Endothelial cell of umbilical vein (primary cell): ENCODE measurements at regions not wholly inside any gene's neighbourhood (a gene's known extent, or its start where the extent isn't known, plus 50 kb on each side); places are given as distances from the start of the nearest gene placed in this dataset.

ENCODE experiments used
- BruUV-seq: library from RNA; stranded (reverse); fragments of 400-500 nt; replicated peaks from 2 replicates; lab custom pipeline; 2021; lab: Mats Ljungman, UMichigan
- CTCF ChIA-PET: fragments of 300-600, 350-600 bp; sonication (Branson Sonifier 250); formaldehyde crosslinking; loops from one replicate; lab custom pipeline; 2021; ENCODE audit warnings: antibody characterized with exemption, inconsistent platforms; lab: Charles Lee
- POLR2A ChIA-PET: fragments of 300-600, 350-600 bp; sonication (Branson Sonifier 250); formaldehyde crosslinking; loops from one replicate; lab custom pipeline; 2021; ENCODE audit warnings: antibody characterized with exemption, inconsistent platforms; lab: Charles Lee
- DNase-seq: peaks from one replicate; pipeline ENCODE4 v3.0.0-alpha.2; 2011; ENCODE audit warnings: low read depth, low spot score
- FAIRE-seq: peaks from 2 replicates; lab custom pipeline; 2011; peaks lifted over from hg19 to GRCh38; lab: Jason Lieb, UNC
- H2AFZ ChIP-seq: 2 replicates; pipeline ENCODE4 v1.6.0; 2012; ENCODE audit warnings: low read depth, low read length, control low read depth, inconsistent platforms
- H3K27ac ChIP-seq: 2 replicates; pipeline ENCODE4 v1.5.1; 2011; ENCODE audit warnings: low read depth, mild to moderate bottlenecking, control low read depth, low read length, moderate library complexity; ENCODE audit not compliant: insufficient read depth
- H3K27me3 ChIP-seq, 2 experiments: 2 replicates each; pipeline versions ENCODE4 v1.6.0 to v1.6.1; 2011; ENCODE audit warnings: low read length in 2 of 2, mixed read lengths in 1 of 2; ENCODE audit not compliant: control insufficient read depth in 2 of 2, insufficient read depth in 2 of 2
- H3K36me3 ChIP-seq, 2 experiments: 2 replicates in 1 of 2; 3 replicates in 1 of 2; pipeline ENCODE4 v1.5.1; 2011; ENCODE audit warnings: low read length in 2 of 2, mild to moderate bottlenecking in 1 of 2, moderate library complexity in 1 of 2; ENCODE audit not compliant: control insufficient read depth in 2 of 2, insufficient read depth in 2 of 2; ENCODE audit errors: extremely low read depth in 1 of 2
- H3K4me1 ChIP-seq: 3 replicates; pipeline ENCODE4 v1.5.1; 2011; ENCODE audit warnings: mild to moderate bottlenecking, low read length; ENCODE audit not compliant: control insufficient read depth, insufficient read depth; ENCODE audit errors: extremely low read depth
- H3K4me2 ChIP-seq: 2 replicates; pipeline ENCODE4 v1.6.1; 2011; ENCODE audit warnings: low read length, control low read depth, mixed read lengths; ENCODE audit not compliant: insufficient read depth
- H3K4me3 ChIP-seq, 3 experiments: fragments of 200-600 bp in 1 of 3; sonication (generic), shearing (Covaris generic) in 1 of 3; replicated peaks in 1 of 3; 2 replicates each; pipeline ENCODE4 v1.5.1; 2011 to 2016; ENCODE audit warnings: control low read depth in 3 of 3, low read length in 3 of 3, mild to moderate bottlenecking in 2 of 3, inconsistent platforms in 1 of 3, low read depth in 1 of 3, moderate library complexity in 1 of 3; ENCODE audit not compliant: insufficient read depth in 1 of 3
- H3K79me2 ChIP-seq: 2 replicates; pipeline ENCODE4 v1.6.0; 2012; ENCODE audit warnings: low read length, inconsistent platforms; ENCODE audit not compliant: control insufficient read depth, insufficient read depth
- H3K9ac ChIP-seq: replicated peaks from 2 replicates; pipeline ENCODE3; 2011; ENCODE audit warnings: low read length, control low read depth; ENCODE audit not compliant: insufficient read depth; ENCODE audit errors: extremely low read depth
- H3K9me1 ChIP-seq: replicated peaks from 3 replicates; pipeline ENCODE4 v1.6.0; 2011; ENCODE audit warnings: mild to moderate bottlenecking, low read length; ENCODE audit not compliant: control insufficient read depth, insufficient read depth; ENCODE audit errors: extremely low read depth
- H3K9me3 ChIP-seq: replicated peaks from 2 replicates; pipeline ENCODE4 v1.5.1; 2012; ENCODE audit warnings: low read length, inconsistent platforms; ENCODE audit not compliant: control insufficient read depth, insufficient read depth
- H4K20me1 ChIP-seq: replicated peaks from 2 replicates; pipeline ENCODE3; 2011; ENCODE audit warnings: mild to moderate bottlenecking, low read length; ENCODE audit not compliant: control insufficient read depth, insufficient read depth; ENCODE audit errors: extremely low read depth
- CTCF ChIP-seq, 2 donors: IDR thresholded peaks; 1 replicate in 1 of 2; 2 replicates in 1 of 2; pipeline ENCODE4 v1.5.1; 2011; ENCODE audit warnings: low read length in 2 of 2, mild to moderate bottlenecking in 2 of 2, moderate library complexity in 2 of 2, control low read depth in 1 of 2, inconsistent platforms in 1 of 2, low read depth in 1 of 2; ENCODE audit not compliant: insufficient read depth in 1 of 2; ENCODE audit errors: extremely low read depth in 1 of 2
- JUN ChIP-seq: IDR thresholded peaks from 2 replicates; pipeline ENCODE4 v1.6.1; 2011; ENCODE audit warnings: borderline replicate concordance, low read depth; ENCODE audit not compliant: insufficient read length, insufficient read depth
- MAX ChIP-seq: IDR thresholded peaks from 2 replicates; pipeline ENCODE4 v1.6.1; 2011; ENCODE audit not compliant: insufficient read depth, insufficient read length
- POLR2A ChIP-seq: IDR thresholded peaks from 2 replicates; pipeline ENCODE4 v1.6.1; 2012; ENCODE audit warnings: low read depth, mild to moderate bottlenecking, control low read depth, low read length
- POLR2AphosphoS5 ChIP-seq: IDR thresholded peaks from 2 replicates; pipeline ENCODE4 v1.6.1; 2012; ENCODE audit warnings: low read depth, mild to moderate bottlenecking, control low read depth, low read length, moderate library complexity; ENCODE audit not compliant: insufficient read depth
- dilution Hi-C: fragments of 300-500 bp; cut with MboI; formaldehyde crosslinking; loops from one replicate; pipeline ENCODE4 v1.15.0; 2019; ENCODE audit warnings: low sequenced_read_pairs; ENCODE audit not compliant: extremely low pct_ligation_motif_present
- intact Hi-C: fragments of 100-400 bp; cut with micrococcal nuclease; formaldehyde crosslinking; loops from one replicate; pipeline ENCODE4 v1.10.0; 2022

- no peak overlapping the region for H3K27ac ChIP-seq
- ChIA-PET CTCF (interaction anchor here (1.0 kb wide), 1 partner anchor 25 kb away, joined by 3 read pairs; no protein-coding TSS in a partner anchor), POLR2A (no interaction called here)
- H3K4me1 ChIP-seq: no peaks in the 10 kb centered on the region
- TF ChIP-seq POLR2AphosphoS5: no peak
- no peak for TF ChIP-seq MAX
- no peak for TF ChIP-seq JUN
- TF ChIP-seq CTCF (IDR thresholded peaks at IDR 0.05; ENCODE audit: extremely low read depth in 1 of 2, insufficient read depth in 1 of 2, low read depth in 1 of 2, low read length in 2 of 2): no peak
- no peak for TF ChIP-seq POLR2A
- H4K20me1 ChIP-seq: no peaks in the 10 kb centered on the region
- no peak overlapping the region for H3K9ac ChIP-seq
- H3K79me2 ChIP-seq: no peaks in the 10 kb centered on the region
- no peaks in the 10 kb centered on the region for H3K9me3 ChIP-seq
- no peaks in the 10 kb centered on the region for H3K9me1 ChIP-seq
- no peaks in the 10 kb centered on the region for H3K36me3 ChIP-seq
- no peak for DNase-seq
- H3K4me2 ChIP-seq: no peak overlapping the region
- BruUV-seq: no TSS peak
- H3K4me3 ChIP-seq: no peak overlapping the region
- no peak overlapping the region for H2AFZ ChIP-seq
- dilution Hi-C loops: no loop called here
- intact Hi-C loops: no loop called here
- no peak for FAIRE-seq
- H3K27me3 ChIP-seq: no peaks in the 10 kb centered on the region
Measured at GRCh38 chr6:80482056-80482455, 375.6 kb downstream of the BCKDHB start.
